ENCODE measurements at regions not wholly inside any gene's neighbourhood (a gene's known extent, or its start where the extent isn't known, plus 50 kb on each side); places are given as distances from the start of the nearest gene placed in this dataset.

GRCh38 chr2:16127276-16127940 is 187.1 kb downstream of the MYCN start:
- DNase-seq (ENCODE audit: extremely low read depth, low read depth) = no peak
- TF ChIP-seq CTCF (IDR thresholded peaks at IDR 0.05; ENCODE audit: low read depth, low read length) = no peak

GRCh38 chr2:16126517-16127275 is 186.3 kb downstream of the MYCN start:
- no peak for DNase-seq (ENCODE audit: extremely low read depth, low read depth)
- no peak for TF ChIP-seq CTCF (IDR thresholded peaks at IDR 0.05; ENCODE audit: low read depth, low read length)

GRCh38 chr2:16125614-16126516 is 185.5 kb downstream of the MYCN start:
- no peak for DNase-seq (ENCODE audit: extremely low read depth, low read depth)
- TF ChIP-seq CTCF (IDR thresholded peaks at IDR 0.05; ENCODE audit: low read depth, low read length) = no peak

- DNase-seq (ENCODE audit: extremely low read depth, low read depth) = no peak
- no peak for TF ChIP-seq CTCF (IDR thresholded peaks at IDR 0.05; ENCODE audit: low read depth, low read length)
Measured at GRCh38 chr2:16124881-16125613, 184.7 kb downstream of the MYCN start.

GRCh38 chr2:16123856-16124780 is 183.8 kb downstream of the MYCN start:
- DNase-seq (ENCODE audit: extremely low read depth, low read depth) = no peak
- TF ChIP-seq CTCF (IDR thresholded peaks at IDR 0.05; ENCODE audit: low read depth, low read length) = no peak

GRCh38 chr2:16123421-16123820 is 183.1 kb downstream of the MYCN start:
- TF ChIP-seq CTCF (IDR thresholded peaks at IDR 0.05; ENCODE audit: low read depth, low read length) = no peak
- no peak for DNase-seq (ENCODE audit: extremely low read depth, low read depth)
